GM13977 (cell line): ENCODE measurements at regions not wholly inside any gene's neighbourhood (a gene's known extent, or its start where the extent isn't known, plus 50 kb on each side); places are given as distances from the start of the nearest gene placed in this dataset.

Source experiments
- DNase-seq: peaks from one replicate; pipeline ENCODE4 v3.0.0; 2012; ENCODE audit warnings: low spot score
- CTCF ChIP-seq: IDR thresholded peaks from 2 replicates; pipeline ENCODE4 v1.5.1; 2012; ENCODE audit warnings: mild to moderate bottlenecking, control low read depth; ENCODE audit not compliant: insufficient read depth; ENCODE audit errors: extremely low read depth, missing control alignments
- in situ Hi-C: fragments of 300-500 bp; cut with MboI; formaldehyde crosslinking; loops from one replicate; pipeline ENCODE4 v1.12.0; 2022; ENCODE audit warnings: low sequenced_read_pairs, low pct_unique_long_range_greater_than_20kb, mixed read lengths, inconsistent platforms; ENCODE audit not compliant: unreplicated experiment

GRCh38 chr3:137108699-137109440 lies 151.1 kb downstream of the IL20RB start:
- no peak for TF ChIP-seq CTCF
- in situ Hi-C loops, result loop anchor here (25.0 kb wide), 1 partner anchor 828 kb away; no protein-coding TSS in a partner anchor
- DNase-seq, result no peak

- TF ChIP-seq CTCF, result peak; percentile 74
- peak; percentile 45 for DNase-seq
- in situ Hi-C loops, result loop anchor here (25.0 kb wide), 1 partner anchor 827 kb away; no protein-coding TSS in a partner anchor
These were observed 152.7 kb downstream of the IL20RB start for GRCh38 chr3:137110392-137110996.

- in situ Hi-C loops, result loop anchor here (25.0 kb wide), 1 partner anchor 826 kb away; no protein-coding TSS in a partner anchor
- DNase-seq, result no peak
- TF ChIP-seq CTCF, result no peak
These were observed 153.7 kb downstream of the IL20RB start for GRCh38 chr3:137111497-137111896.

GRCh38 chr3:137116619-137117018 lies 158.8 kb downstream of the IL20RB start:
- TF ChIP-seq CTCF, result no peak
- no peak for DNase-seq
- in situ Hi-C loops, result loop anchor here (25.0 kb wide), 1 partner anchor 821 kb away; no protein-coding TSS in a partner anchor

- in situ Hi-C loops, result loop anchor here (25.0 kb wide), 1 partner anchor 815 kb away; no protein-coding TSS in a partner anchor
- peak; percentile 80 for TF ChIP-seq CTCF
- DNase-seq, result peak; percentile 47
These were observed 164.0 kb downstream of the IL20RB start for GRCh38 chr3:137121704-137122314.

- no peak for DNase-seq
- no peak for TF ChIP-seq CTCF
- in situ Hi-C loops, result no loop called here
These were observed 173.3 kb downstream of the IL20RB start for GRCh38 chr3:137131081-137131480.
